ENCODE measurements at regions not wholly inside any gene's neighbourhood (a gene's known extent, or its start where the extent isn't known, plus 50 kb on each side); places are given as distances from the start of the nearest gene placed in this dataset.

DNA sequence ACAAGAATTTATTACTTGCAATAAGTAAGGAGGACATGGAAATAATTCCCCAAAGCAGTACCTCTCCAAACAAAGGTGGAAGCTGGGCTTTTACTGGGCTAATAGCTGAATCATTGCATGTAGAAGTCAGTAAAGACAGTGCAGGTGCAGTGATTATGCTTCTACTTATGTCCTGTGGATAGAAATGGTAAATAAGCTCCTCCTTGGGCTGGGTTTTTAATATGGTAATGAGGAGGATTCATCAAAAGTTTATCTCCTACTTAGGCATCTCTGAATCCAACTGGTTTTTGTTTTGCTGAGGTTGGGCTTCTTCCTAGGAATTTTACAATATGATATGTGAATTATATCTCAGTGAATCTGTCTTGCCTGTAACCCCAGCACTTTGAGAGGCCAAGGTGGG, 297.4 kb upstream of the MC4R start:
- TF ChIP-seq, protein P1, sequence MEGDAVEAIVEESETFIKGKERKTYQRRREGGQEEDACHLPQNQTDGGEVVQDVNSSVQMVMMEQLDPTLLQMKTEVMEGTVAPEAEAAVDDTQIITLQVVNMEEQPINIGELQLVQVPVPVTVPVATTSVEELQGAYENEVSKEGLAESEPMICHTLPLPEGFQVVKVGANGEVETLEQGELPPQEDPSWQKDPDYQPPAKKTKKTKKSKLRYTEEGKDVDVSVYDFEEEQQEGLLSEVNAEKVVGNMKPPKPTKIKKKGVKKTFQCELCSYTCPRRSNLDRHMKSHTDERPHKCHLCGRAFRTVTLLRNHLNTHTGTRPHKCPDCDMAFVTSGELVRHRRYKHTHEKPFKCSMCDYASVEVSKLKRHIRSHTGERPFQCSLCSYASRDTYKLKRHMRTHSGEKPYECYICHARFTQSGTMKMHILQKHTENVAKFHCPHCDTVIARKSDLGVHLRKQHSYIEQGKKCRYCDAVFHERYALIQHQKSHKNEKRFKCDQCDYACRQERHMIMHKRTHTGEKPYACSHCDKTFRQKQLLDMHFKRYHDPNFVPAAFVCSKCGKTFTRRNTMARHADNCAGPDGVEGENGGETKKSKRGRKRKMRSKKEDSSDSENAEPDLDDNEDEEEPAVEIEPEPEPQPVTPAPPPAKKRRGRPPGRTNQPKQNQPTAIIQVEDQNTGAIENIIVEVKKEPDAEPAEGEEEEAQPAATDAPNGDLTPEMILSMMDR (IDR thresholded peaks at IDR 0.05 in 2 of 3, conservative IDR thresholded peaks at IDR 0.05 in 1 of 3; ENCODE audit: insufficient read depth in 2 of 3, low read depth in 1 of 3, low read length in 3 of 3), result no peak
- TF ChIP-seq NBN (IDR thresholded peaks at IDR 0.05; ENCODE audit: low read depth) (no peak), MXI1 (IDR thresholded peaks at IDR 0.05; ENCODE audit: low read depth, low read length) (no peak)
